Loucy (cell line): ENCODE measurements at regions not wholly inside any gene's neighbourhood (a gene's known extent, or its start where the extent isn't known, plus 50 kb on each side); places are given as distances from the start of the nearest gene placed in this dataset.

Source experiments
- H2AFZ ChIP-seq: fragments of 200-600 bp; sonication (generic); 2 replicates; pipeline ENCODE4 v1.6.0; 2016; ENCODE audit warnings: antibody characterized with exemption, mild to moderate bottlenecking, low read length, moderate library complexity
- H3F3A ChIP-seq: fragments of 200-600 bp; 2 replicates; pipeline ENCODE4 v1.6.0; 2016; ENCODE audit warnings: antibody characterized with exemption, low read depth, mild to moderate bottlenecking
- H3K27me3 ChIP-seq: fragments of 200-600 bp; sonication (generic); 2 replicates; pipeline ENCODE4 v1.6.1; 2014; ENCODE audit warnings: low read length, mild to moderate bottlenecking; ENCODE audit not compliant: insufficient read depth, poor library complexity, severe bottlenecking
- H3K36me3 ChIP-seq: fragments of 200-600 bp; sonication (generic); 2 replicates; pipeline ENCODE4 v1.6.1; 2016; ENCODE audit warnings: low read length; ENCODE audit not compliant: insufficient read depth
- H3K4me1 ChIP-seq: fragments of 200-600 bp; sonication (generic); 2 replicates; pipeline ENCODE4 v1.5.1; 2014; ENCODE audit warnings: low read length, mild to moderate bottlenecking; ENCODE audit not compliant: insufficient read depth, poor library complexity, severe bottlenecking
- H3K4me2 ChIP-seq: fragments of 200-600 bp; sonication (generic); 2 replicates; pipeline ENCODE4 v1.6.0; 2014; ENCODE audit warnings: antibody characterized with exemption, low read length, low read depth, mild to moderate bottlenecking; ENCODE audit not compliant: poor library complexity, severe bottlenecking
- H3K4me3 ChIP-seq: fragments of 200-600 bp; sonication (generic); 2 replicates; pipeline ENCODE4 v1.5.1; 2014; ENCODE audit warnings: low read length, mild to moderate bottlenecking, mixed read lengths; ENCODE audit not compliant: poor library complexity, severe bottlenecking
- H3K79me2 ChIP-seq: fragments of 200-600 bp; sonication (generic); 2 replicates; pipeline ENCODE4 v1.6.1; 2014; ENCODE audit warnings: low read length; ENCODE audit not compliant: insufficient read depth
- H3K9ac ChIP-seq: fragments of 200-600 bp; sonication (generic); 2 replicates; pipeline ENCODE4 v1.6.0; 2014; ENCODE audit warnings: mild to moderate bottlenecking, low read depth, low read length, moderate library complexity; ENCODE audit not compliant: poor library complexity, severe bottlenecking
- H3K9me2 ChIP-seq: fragments of 200-600 bp; sonication (generic); replicated peaks from 2 replicates; pipeline ENCODE4 v1.6.1; 2016; ENCODE audit warnings: low read depth, low read length, mixed read lengths
- H3K9me3 ChIP-seq: fragments of 200-600 bp; sonication (generic); 2 replicates; pipeline ENCODE4 v1.6.1; 2014; ENCODE audit warnings: mild to moderate bottlenecking, antibody characterized with exemption, low read length, low read depth; ENCODE audit not compliant: insufficient read depth
- H4K20me1 ChIP-seq: fragments of 200-600 bp; sonication (generic); 2 replicates; pipeline ENCODE4 v1.6.0; 2014; ENCODE audit warnings: antibody characterized with exemption, low read length, mild to moderate bottlenecking; ENCODE audit not compliant: insufficient read depth, poor library complexity, severe bottlenecking
- CTCF ChIP-seq: fragments of 200-600 bp; sonication (generic); conservative IDR thresholded peaks from 2 replicates; pipeline ENCODE4 v1.5.1; 2014; ENCODE audit warnings: mild to moderate bottlenecking, antibody characterized with exemption, low read length
- EZH2phosphoT487 ChIP-seq: fragments of 200-600 bp; IDR thresholded peaks from 2 replicates; pipeline ENCODE4 v1.6.1; 2018; ENCODE audit warnings: antibody characterized with exemption, mild to moderate bottlenecking, moderate library complexity, borderline replicate concordance

- TF ChIP-seq CTCF (no peak), EZH2phosphoT487 (no peak)
- peaks cover 5% of the 10 kb centered on the region for H3K4me1 ChIP-seq
- no peaks in the 10 kb centered on the region for H3K27me3 ChIP-seq
- no peaks in the 10 kb centered on the region for H3K36me3 ChIP-seq
- no peak overlapping the region for H3K4me3 ChIP-seq
- no peaks in the 10 kb centered on the region for H3F3A ChIP-seq
- no peaks in the 10 kb centered on the region for H4K20me1 ChIP-seq
- no peaks in the 10 kb centered on the region for H3K9me3 ChIP-seq
- no peaks in the 10 kb centered on the region for H3K9me2 ChIP-seq
- H3K4me2 ChIP-seq: no peak overlapping the region
- no peaks in the 10 kb centered on the region for H3K79me2 ChIP-seq
- H2AFZ ChIP-seq: no peak overlapping the region
- H3K9ac ChIP-seq: no peak overlapping the region
Measured at GRCh38 chr2:198852248-198852647, 605.5 kb downstream of the SATB2 start.

- H3K4me3 ChIP-seq: no peak overlapping the region
- H3F3A ChIP-seq: no peaks in the 10 kb centered on the region
- no peaks in the 10 kb centered on the region for H3K4me1 ChIP-seq
- TF ChIP-seq CTCF (no peak), EZH2phosphoT487 (no peak)
- no peaks in the 10 kb centered on the region for H3K36me3 ChIP-seq
- no peaks in the 10 kb centered on the region for H4K20me1 ChIP-seq
- no peak overlapping the region for H3K9ac ChIP-seq
- no peaks in the 10 kb centered on the region for H3K9me2 ChIP-seq
- H3K4me2 ChIP-seq: no peak overlapping the region
- H3K27me3 ChIP-seq: no peaks in the 10 kb centered on the region
- no peaks in the 10 kb centered on the region for H3K9me3 ChIP-seq
- no peak overlapping the region for H2AFZ ChIP-seq
- H3K79me2 ChIP-seq: no peaks in the 10 kb centered on the region
Measured at GRCh38 chr2:198825534-198825933, 632.2 kb downstream of the SATB2 start.

- Histone ChIP-seq H2AFZ (no peak overlapping the region), H3K4me1 (peaks cover 3% of the 10 kb centered on the region), H3K36me3 (no peaks in the 10 kb centered on the region), H3K4me2 (no peak overlapping the region), H3K9me3 (no peaks in the 10 kb centered on the region), H3K9me2 (no peaks in the 10 kb centered on the region), H3K4me3 (no peak overlapping the region), H4K20me1 (no peaks in the 10 kb centered on the region), H3K27me3 (no peaks in the 10 kb centered on the region), H3K9ac (no peak overlapping the region), H3K79me2 (no peaks in the 10 kb centered on the region), H3F3A (no peaks in the 10 kb centered on the region)
- no peak for TF ChIP-seq CTCF
- TF ChIP-seq EZH2phosphoT487: no peak
Measured at GRCh38 chr2:198817536-198817935, 640.2 kb downstream of the SATB2 start.
